AG04449 (cell line): ENCODE measurements at regions not wholly inside any gene's neighbourhood (a gene's known extent, or its start where the extent isn't known, plus 50 kb on each side); places are given as distances from the start of the nearest gene placed in this dataset.

ENCODE experiments used
- CTCF ChIA-PET: fragments of 350-600 bp; formaldehyde crosslinking; extraction: SDS; loops from one replicate; lab custom pipeline; 2021; ENCODE audit warnings: antibody characterized with exemption; lab: Yijun Ruan, JAX
- POLR2A ChIA-PET: fragments of 400-600, 350-600 bp; formaldehyde crosslinking; extraction: SDS; loops from one replicate; lab custom pipeline; 2020; ENCODE audit warnings: antibody characterized with exemption, inconsistent platforms; lab: Yijun Ruan, JAX
- DNase-seq: peaks from one replicate; pipeline ENCODE4 v3.0.0-alpha.2; 2010; ENCODE audit warnings: low read depth, low spot score
- H3K4me3 ChIP-seq: 2 replicates; pipeline ENCODE4 v1.5.1; 2011; ENCODE audit warnings: low read depth, mild to moderate bottlenecking, control low read depth, low read length
- CTCF ChIP-seq: IDR thresholded peaks from one replicate; pipeline ENCODE4 v1.5.1; 2011; ENCODE audit warnings: mild to moderate bottlenecking, moderate library complexity, low read length, control low read depth, inconsistent platforms; ENCODE audit not compliant: insufficient read depth; ENCODE audit errors: missing control alignments

GRCh38 chr2:18245375-18245774 lies 315.1 kb downstream of the RDH14 start:
- ChIA-PET POLR2A (interaction anchor here (0.6 kb wide), 1 partner anchor 22 kb away, joined by 3 read pairs; no protein-coding TSS in a partner anchor), CTCF (no interaction called here)
- no peak overlapping the region for H3K4me3 ChIP-seq
- TF ChIP-seq CTCF, result no peak
- no peak for DNase-seq

GRCh38 chr2:18244845-18245244 lies 315.6 kb downstream of the RDH14 start:
- ChIA-PET CTCF (no interaction called here), POLR2A (interaction anchor here (0.6 kb wide), 1 partner anchor 22 kb away, joined by 3 read pairs; no protein-coding TSS in a partner anchor)
- DNase-seq, result no peak
- no peak for TF ChIP-seq CTCF
- no peak overlapping the region for H3K4me3 ChIP-seq

GRCh38 chr2:18243816-18244215 lies 316.6 kb downstream of the RDH14 start:
- DNase-seq, result no peak
- POLR2A ChIA-PET, result no interaction called here
- no peak for TF ChIP-seq CTCF
- CTCF ChIA-PET, result no interaction called here
- H3K4me3 ChIP-seq, result no peak overlapping the region

GRCh38 chr2:18242716-18243115 lies 317.7 kb downstream of the RDH14 start:
- ChIA-PET POLR2A (no interaction called here), CTCF (no interaction called here)
- no peak overlapping the region for H3K4me3 ChIP-seq
- no peak for DNase-seq
- no peak for TF ChIP-seq CTCF

- H3K4me3 ChIP-seq, result no peak overlapping the region
- ChIA-PET CTCF (no interaction called here), POLR2A (no interaction called here)
- no peak for TF ChIP-seq CTCF
- no peak for DNase-seq
Observed at GRCh38 chr2:18238209-18238608, 322.2 kb downstream of the RDH14 start.

GRCh38 chr2:18237298-18237697 lies 323.2 kb downstream of the RDH14 start:
- TF ChIP-seq CTCF, result no peak
- H3K4me3 ChIP-seq, result no peak overlapping the region
- CTCF ChIA-PET, result interaction anchor here (1.1 kb wide), 1 partner anchor 13 kb away, joined by 3 read pairs; no protein-coding TSS in a partner anchor
- POLR2A ChIA-PET, result no interaction called here
- DNase-seq, result no peak
